GM18517 (cell line): ENCODE measurements at regions not wholly inside any gene's neighbourhood (a gene's known extent, or its start where the extent isn't known, plus 50 kb on each side); places are given as distances from the start of the nearest gene placed in this dataset.
"Not testable (repeated sequence)": the region's sequence is repeated elsewhere in the genome, so short reads cannot be mapped to it uniquely, and the experiment has no call there.

Source experiments
- ATAC-seq: cut with Tn5 transposase; IDR thresholded peaks from one replicate; pipeline ENCODE4 v1.9.1; 2021; ENCODE audit warnings: mild to moderate bottlenecking, moderate library complexity; ENCODE audit not compliant: unreplicated experiment

- ATAC-seq, result not testable (repeated sequence)
Observed at GRCh38 chr5:21484498-21484889, 1368.7 kb downstream of the CDH12 start.

- ATAC-seq, result not testable (repeated sequence)
Observed at GRCh38 chr5:21483790-21484497, 1369.2 kb downstream of the CDH12 start.

GRCh38 chr5:21482983-21483650 lies 1370.0 kb downstream of the CDH12 start:
- ATAC-seq, result not testable (repeated sequence)

- ATAC-seq, result not testable (repeated sequence)
Observed at GRCh38 chr5:21482522-21482921, 1370.6 kb downstream of the CDH12 start.

GRCh38 chr5:21481320-21482270 lies 1371.5 kb downstream of the CDH12 start:
- ATAC-seq, result not testable (repeated sequence)

- ATAC-seq, result not testable (repeated sequence)
Observed at GRCh38 chr5:21480054-21480453, 1373.1 kb downstream of the CDH12 start.

- ATAC-seq, result not testable (repeated sequence)
Observed at GRCh38 chr5:21473981-21474380, 1379.2 kb downstream of the CDH12 start.

- not testable (repeated sequence) for ATAC-seq
Observed at GRCh38 chr5:21473436-21473835, 1379.7 kb downstream of the CDH12 start.

GRCh38 chr5:21471691-21472090 lies 1381.5 kb downstream of the CDH12 start:
- ATAC-seq, result not testable (repeated sequence)

- not testable (repeated sequence) for ATAC-seq
Observed at GRCh38 chr5:21469523-21470101, 1383.5 kb downstream of the CDH12 start.

- not testable (repeated sequence) for ATAC-seq
Observed at GRCh38 chr5:21467544-21467943, 1385.6 kb downstream of the CDH12 start.

GRCh38 chr5:21459744-21460073 lies 1393.4 kb downstream of the CDH12 start:
- not testable (repeated sequence) for ATAC-seq

- no peak for ATAC-seq
Observed at GRCh38 chr5:21452449-21452848, 1400.7 kb downstream of the CDH12 start.

- ATAC-seq, result no peak
Observed at GRCh38 chr5:21432646-21433045, 1420.5 kb downstream of the CDH12 start.

- no peak for ATAC-seq
Observed at GRCh38 chr5:21424907-21425306, 1428.2 kb downstream of the CDH12 start.

- no peak for ATAC-seq
Observed at GRCh38 chr5:21419383-21419782, 1431.4 kb upstream of the CDH18 start.

- not testable (repeated sequence) for ATAC-seq
Observed at GRCh38 chr5:21402089-21402488, 1414.1 kb upstream of the CDH18 start.

GRCh38 chr5:21398511-21398910 lies 1410.5 kb upstream of the CDH18 start:
- ATAC-seq, result no peak

- peak; percentile 68 for ATAC-seq
Observed at GRCh38 chr5:21397693-21398092, 1409.7 kb upstream of the CDH18 start.

GRCh38 chr5:21391506-21391905 lies 1403.5 kb upstream of the CDH18 start:
- ATAC-seq, result no peak

- ATAC-seq, result not testable (repeated sequence)
Observed at GRCh38 chr5:21360754-21361153, 1372.8 kb upstream of the CDH18 start.
